ENCODE measurements at regions not wholly inside any gene's neighbourhood (a gene's known extent, or its start where the extent isn't known, plus 50 kb on each side); places are given as distances from the start of the nearest gene placed in this dataset.

DNA sequence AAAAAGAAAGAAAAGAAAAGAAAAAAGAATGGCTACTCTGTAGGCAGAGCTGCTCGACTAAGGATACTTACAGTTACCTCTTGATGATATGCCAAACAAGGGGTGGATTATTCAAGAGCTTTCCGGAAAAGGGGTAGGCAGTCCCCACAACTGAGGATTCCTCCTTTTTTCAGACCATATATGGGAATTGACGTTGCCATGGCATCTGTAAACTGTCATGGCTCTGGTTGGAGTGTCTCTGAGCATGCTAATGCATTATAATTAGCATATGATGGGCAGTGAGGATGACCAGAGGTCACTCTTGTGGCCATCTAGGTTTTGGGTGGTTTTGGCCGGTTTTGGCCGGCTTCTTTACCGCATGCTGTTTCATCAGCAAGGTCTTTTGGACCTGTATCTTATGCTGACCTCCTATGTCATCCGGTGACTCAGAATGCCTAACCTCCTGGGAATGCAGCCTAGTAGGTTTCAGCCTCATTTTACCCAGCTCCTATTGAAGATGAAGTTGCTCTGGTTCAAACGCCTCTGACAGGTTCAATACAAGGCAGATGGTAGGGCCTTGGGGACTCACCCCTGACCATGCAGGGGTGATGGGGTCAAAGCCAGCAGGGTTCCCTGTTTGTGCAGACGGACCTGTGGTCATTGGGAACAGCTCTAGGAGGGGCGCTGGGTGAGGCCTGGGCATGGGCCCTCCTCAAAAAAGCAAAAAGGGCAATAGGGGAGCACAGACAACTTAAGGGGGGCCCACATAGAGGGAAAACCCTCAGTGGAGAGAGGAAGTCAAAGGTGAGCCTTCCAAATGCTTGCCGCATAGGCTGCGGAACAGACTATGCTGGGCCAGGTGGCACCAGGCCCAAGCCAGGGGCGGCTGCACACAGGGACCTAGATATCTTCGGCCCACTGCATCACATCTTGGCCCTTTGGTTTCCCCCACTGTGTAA, 251.2 kb upstream of the RAB6C start:
- H3K4me1 ChIP-seq (ENCODE audit: control insufficient read depth in 1 of 2, insufficient read depth in 1 of 2, low read depth in 1 of 2, low read length in 1 of 2): no peaks in the 10 kb centered on the region
- H3K4me3 ChIP-seq (ENCODE audit: low read depth in 1 of 2, low read length in 1 of 2): no peak overlapping the region
- no peak for TF ChIP-seq CTCF (IDR thresholded peaks at IDR 0.05)
- H3K9me3 ChIP-seq: no peaks in the 10 kb centered on the region
- H3K27me3 ChIP-seq: no peaks in the 10 kb centered on the region
- no peak overlapping the region for H3K27ac ChIP-seq
- H3K36me3 ChIP-seq: no peaks in the 10 kb centered on the region

- H3K36me3 ChIP-seq: no peaks in the 10 kb centered on the region
- H3K27ac ChIP-seq: no peak overlapping the region
- no peak overlapping the region for H3K4me3 ChIP-seq (ENCODE audit: low read depth in 1 of 2, low read length in 1 of 2)
- no peaks in the 10 kb centered on the region for H3K9me3 ChIP-seq
- H3K27me3 ChIP-seq: no peaks in the 10 kb centered on the region
- H3K4me1 ChIP-seq (ENCODE audit: control insufficient read depth in 1 of 2, insufficient read depth in 1 of 2, low read depth in 1 of 2, low read length in 1 of 2): no peaks in the 10 kb centered on the region
- TF ChIP-seq CTCF (IDR thresholded peaks at IDR 0.05): no peak
Observed at GRCh38 chr2:129729011-129729410, 250.5 kb upstream of the RAB6C start.

DNA sequence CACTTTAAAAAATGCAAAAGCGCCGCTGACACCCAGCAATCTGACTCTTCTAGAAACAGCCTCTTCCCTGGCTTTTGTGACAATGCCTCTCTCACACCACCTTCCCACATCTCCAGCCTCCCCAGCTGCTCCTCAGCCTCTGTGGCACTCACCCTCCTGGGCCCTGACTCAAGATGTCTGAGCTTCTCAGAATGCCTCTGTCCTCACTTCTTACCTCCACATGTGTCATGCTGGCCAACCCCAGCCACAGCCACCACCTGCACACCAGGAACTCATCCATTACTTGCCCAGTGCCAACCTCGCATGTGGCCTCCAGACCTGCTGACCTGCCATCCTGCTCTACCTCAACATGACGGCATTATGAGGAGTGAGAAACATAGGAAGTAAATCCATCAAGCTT, 249.8 kb upstream of the RAB6C start:
- no peak for TF ChIP-seq CTCF (IDR thresholded peaks at IDR 0.05)
- Histone ChIP-seq H3K27ac (no peak overlapping the region), H3K4me1 (ENCODE audit: control insufficient read depth in 1 of 2, insufficient read depth in 1 of 2, low read depth in 1 of 2, low read length in 1 of 2) (no peaks in the 10 kb centered on the region), H3K36me3 (no peaks in the 10 kb centered on the region), H3K27me3 (no peaks in the 10 kb centered on the region), H3K4me3 (ENCODE audit: low read depth in 1 of 2, low read length in 1 of 2) (no peak overlapping the region), H3K9me3 (no peaks in the 10 kb centered on the region)

GRCh38 chr2:129730979-129731378, 248.5 kb upstream of the RAB6C start:
- no peak for TF ChIP-seq CTCF (IDR thresholded peaks at IDR 0.05)
- Histone ChIP-seq H3K36me3 (no peaks in the 10 kb centered on the region), H3K27ac (no peak overlapping the region), H3K27me3 (no peaks in the 10 kb centered on the region), H3K4me1 (ENCODE audit: control insufficient read depth in 1 of 2, insufficient read depth in 1 of 2, low read depth in 1 of 2, low read length in 1 of 2) (no peaks in the 10 kb centered on the region), H3K4me3 (ENCODE audit: low read depth in 1 of 2, low read length in 1 of 2) (no peak overlapping the region), H3K9me3 (no peaks in the 10 kb centered on the region)

GRCh38 chr2:129731907-129732629, 247.4 kb upstream of the RAB6C start:
- H3K27ac ChIP-seq: no peak overlapping the region
- no peak for TF ChIP-seq CTCF (IDR thresholded peaks at IDR 0.05)
- no peak overlapping the region for H3K4me3 ChIP-seq (ENCODE audit: low read depth in 1 of 2, low read length in 1 of 2)
- no peaks in the 10 kb centered on the region for H3K4me1 ChIP-seq (ENCODE audit: control insufficient read depth in 1 of 2, insufficient read depth in 1 of 2, low read depth in 1 of 2, low read length in 1 of 2)
- H3K9me3 ChIP-seq: no peaks in the 10 kb centered on the region
- H3K27me3 ChIP-seq: no peaks in the 10 kb centered on the region
- no peaks in the 10 kb centered on the region for H3K36me3 ChIP-seq
